ELF-1 (cell line): ENCODE measurements at regions not wholly inside any gene's neighbourhood (a gene's known extent, or its start where the extent isn't known, plus 50 kb on each side); places are given as distances from the start of the nearest gene placed in this dataset.
"Not testable (repeated sequence)": the region's sequence is repeated elsewhere in the genome, so short reads cannot be mapped to it uniquely, and the experiment has no call there.

Source experiments
- DNase-seq: peaks from one replicate; pipeline ENCODE4 v3.0.0-alpha.2; 2016; ENCODE audit warnings: low read depth, low spot score

GRCh38 chr10:118965645-118966044, 63.9 kb upstream of the NANOS1 start:
- DNase-seq, result no peak

DNA sequence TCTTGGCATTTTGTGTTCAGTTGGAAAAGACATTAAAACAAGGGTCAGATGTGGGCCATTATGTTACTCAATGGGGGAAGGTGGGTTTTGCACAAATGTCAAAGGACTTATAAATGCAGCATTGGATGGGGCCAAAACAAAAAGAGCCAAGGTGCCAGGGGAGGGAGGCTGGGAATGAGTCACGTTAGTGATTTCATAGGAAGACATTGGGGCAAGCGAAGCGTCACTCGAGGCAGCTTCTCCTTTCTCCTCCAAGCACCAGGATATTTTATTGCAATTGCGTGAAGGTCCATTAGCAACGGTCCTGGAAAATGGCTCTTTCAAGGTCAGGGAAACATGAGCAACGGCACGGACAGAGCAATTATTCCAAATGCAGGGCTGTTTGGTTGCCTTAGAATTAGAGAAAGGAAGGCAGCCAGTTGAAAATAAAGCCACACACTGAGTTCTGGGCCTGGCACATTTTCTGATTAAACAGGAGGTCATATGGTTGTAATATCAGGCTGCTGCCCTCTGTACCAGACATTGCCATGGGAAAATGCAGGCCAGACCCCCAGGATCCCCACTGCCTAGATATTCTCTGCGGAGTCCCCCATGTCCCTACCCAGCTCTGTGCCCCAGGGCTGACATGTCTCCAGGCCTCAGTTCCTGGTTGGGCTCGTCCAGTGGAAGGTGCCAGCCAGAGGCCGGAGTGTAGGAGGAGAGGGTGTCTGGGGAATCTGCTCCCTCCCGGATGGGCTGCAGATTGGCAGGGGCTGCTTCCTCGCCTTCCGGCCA, 63.3 kb upstream of the NANOS1 start:
- DNase-seq, result no peak

DNA sequence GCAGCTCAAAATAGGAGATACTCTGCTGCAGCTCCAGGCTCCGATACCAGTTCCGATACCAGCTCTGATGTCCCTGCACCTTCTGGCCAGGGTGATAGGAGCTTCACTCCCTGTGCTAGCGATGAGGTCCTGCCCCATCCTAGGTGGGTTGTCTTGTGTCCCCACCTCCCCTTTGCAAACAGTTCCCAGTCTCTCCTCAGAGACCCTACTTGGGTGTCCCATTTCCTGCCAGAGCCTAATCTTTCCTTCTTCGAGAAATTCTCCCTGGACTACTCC, 62.7 kb upstream of the NANOS1 start:
- DNase-seq, result no peak

DNA sequence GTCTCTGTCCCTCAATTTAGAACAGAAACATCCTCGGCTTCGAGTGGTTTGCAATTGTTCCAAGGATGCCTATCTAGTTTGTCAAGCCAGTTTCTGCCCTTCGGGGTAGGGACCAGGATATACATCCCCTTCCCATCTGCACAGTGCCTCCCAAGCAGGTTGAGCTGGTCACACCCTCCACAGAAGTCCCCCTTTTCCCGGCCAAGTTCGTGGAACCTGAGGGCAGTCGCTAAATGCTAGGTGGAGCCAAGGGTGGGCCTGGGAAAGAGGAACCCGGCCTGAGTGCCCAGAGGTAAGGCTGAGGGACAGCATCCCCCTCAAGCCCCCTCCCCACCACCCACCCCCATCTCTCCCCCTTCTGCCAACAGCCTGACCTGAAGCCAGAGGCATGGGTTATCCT, 62.4 kb upstream of the NANOS1 start:
- peak; percentile 33 for DNase-seq

DNA sequence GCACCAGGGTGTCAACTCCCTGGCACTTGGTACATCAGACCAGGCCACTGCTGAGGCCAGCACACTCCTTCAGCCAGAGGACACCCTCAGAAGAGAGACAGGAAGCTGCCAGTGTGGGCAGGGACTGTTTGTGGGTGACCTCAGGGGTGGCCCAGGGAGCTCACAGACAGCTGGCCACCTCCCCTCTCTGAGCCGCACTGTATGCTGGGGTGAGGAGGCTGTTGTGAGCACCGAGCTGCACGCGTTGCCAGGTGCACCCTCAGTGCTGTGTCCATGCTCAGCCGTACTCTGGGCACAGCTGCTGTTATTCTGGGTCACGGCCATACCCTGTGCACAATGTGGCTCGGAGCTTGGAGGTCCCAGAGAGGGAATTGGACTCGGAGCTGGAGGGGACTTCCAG, 61.5 kb upstream of the NANOS1 start:
- DNase-seq, result no peak

GRCh38 chr10:118968482-118968881, 61.0 kb upstream of the NANOS1 start:
- no peak for DNase-seq

GRCh38 chr10:118969014-118969413, 60.5 kb upstream of the NANOS1 start:
- no peak for DNase-seq

GRCh38 chr10:118970770-118971169, 58.7 kb upstream of the NANOS1 start:
- DNase-seq, result no peak

DNA sequence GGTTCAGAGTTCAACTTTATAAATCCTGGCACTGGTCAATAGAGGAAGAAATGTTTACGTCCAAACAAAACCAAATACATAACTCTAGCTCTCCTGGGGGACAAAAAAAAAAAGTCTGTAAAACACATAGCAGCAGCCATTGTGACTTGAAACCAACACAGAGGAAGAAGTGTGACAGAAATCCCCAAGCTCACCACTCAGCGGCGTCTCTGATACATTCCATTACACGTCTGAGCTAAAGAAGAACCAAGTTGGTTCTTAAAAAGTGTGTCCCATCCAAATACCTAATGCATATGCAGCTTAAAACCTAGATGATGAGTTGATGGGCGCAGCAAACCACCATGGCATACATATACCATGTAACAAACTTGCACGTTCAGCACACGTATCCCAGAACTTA, 58.3 kb upstream of the NANOS1 start:
- no peak for DNase-seq

DNA sequence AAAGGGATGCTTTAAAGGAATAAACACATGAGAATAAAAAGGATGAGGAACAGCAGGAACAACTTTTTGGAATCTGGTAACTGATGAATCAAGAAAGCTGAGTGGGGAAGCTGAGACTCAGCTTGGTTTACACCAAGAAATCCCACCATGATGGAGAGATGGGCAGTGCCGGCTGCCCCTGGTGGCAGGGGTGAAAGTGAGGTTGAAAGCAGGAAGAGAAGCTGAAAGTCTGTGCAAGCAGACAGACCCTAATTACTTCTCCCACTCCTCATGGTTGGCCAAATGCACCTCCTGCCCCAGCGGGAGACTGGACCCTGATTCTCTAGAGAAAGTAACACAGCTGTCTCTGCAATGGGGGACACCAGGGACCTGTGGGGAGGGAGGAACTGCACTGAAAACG, 57.6 kb upstream of the NANOS1 start:
- no peak for DNase-seq

GRCh38 chr10:118973744-118974143, 55.8 kb upstream of the NANOS1 start:
- DNase-seq, result no peak

DNA sequence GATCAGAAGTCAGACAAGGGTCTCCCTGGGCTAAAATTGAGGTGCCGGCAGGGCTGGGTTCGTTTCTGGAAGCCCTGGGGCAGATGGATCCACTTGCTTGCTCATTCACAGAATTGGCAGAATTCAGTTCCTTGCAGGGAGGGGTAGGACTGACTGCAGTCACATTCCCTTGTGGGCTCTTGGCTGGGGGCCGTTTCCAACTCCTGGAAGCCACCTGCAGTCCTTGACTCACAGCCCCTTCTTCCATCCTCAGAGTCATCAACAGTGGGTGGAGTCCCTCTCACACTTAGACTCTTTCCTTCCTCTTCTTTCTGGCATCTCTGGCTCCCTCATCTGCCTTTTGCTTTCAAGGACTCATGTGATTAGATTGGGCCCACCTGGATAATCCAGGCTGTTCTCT, 54.6 kb upstream of the NANOS1 start:
- no peak for DNase-seq

- DNase-seq, result not testable (repeated sequence)
Measured at GRCh38 chr10:118976219-118976618, 53.3 kb upstream of the NANOS1 start.

- no peak for DNase-seq
Measured at GRCh38 chr10:118977022-118977599, 52.4 kb upstream of the NANOS1 start.

DNA sequence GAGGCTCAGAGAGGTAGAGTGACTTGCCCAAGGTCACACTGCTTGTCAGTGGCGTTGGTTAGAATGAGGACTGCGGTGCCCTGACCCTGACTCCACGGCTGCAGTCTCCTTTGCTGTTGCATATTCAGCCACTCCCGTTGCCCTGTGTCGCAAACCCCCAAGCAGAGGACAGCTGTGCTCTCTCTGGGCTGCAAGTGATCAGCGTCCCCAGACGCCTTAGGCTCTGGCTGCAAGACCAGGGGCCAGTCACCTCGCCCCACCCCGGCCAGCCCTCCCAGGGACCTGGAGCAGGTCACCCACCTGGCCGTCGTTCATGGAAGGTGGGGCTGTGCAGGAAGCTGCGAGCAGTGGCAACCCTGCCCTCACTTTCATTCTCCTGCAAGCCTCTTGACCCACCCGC, 51.7 kb upstream of the NANOS1 start:
- no peak for DNase-seq

DNA sequence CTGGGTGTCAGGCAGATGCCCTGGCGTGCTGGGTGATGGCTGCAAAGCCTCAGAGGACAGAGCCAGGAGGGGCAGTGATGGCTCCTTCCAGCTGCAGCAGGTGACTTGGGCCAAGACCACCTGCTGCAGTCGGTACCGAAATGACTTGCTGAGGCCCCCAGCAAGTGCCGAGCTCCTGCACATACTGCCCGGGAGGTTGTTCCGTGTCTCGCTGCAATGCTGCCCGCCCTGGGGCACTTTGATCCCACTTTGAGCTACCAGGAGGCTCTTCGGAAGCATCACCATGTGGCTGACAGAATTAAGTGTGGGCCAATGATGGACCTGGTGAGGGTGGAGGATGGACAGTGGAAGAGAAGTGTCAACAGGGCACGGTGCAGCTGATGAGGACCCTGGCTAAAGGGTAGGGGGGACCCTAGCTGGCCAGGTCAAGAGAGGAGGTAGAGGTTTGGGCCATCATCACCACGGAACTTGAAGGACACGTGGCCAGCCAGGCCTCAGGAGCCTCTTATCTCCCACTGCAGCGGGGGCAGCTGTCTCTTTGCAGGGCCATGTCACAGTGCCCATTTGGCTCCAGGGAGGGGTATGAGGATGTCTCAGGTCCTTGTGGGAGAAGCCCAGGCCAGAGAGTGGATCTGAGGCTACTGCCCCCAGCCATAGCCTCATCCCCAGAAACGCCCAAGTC, 51.1 kb upstream of the NANOS1 start:
- no peak for DNase-seq

GRCh38 chr10:118978998-118979350, 50.5 kb upstream of the NANOS1 start:
- no peak for DNase-seq

GRCh38 chr10:118979661-118980060, 49.9 kb upstream of the NANOS1 start:
- DNase-seq, result no peak
